ENCODE measurements at regions not wholly inside any gene's neighbourhood (a gene's known extent, or its start where the extent isn't known, plus 50 kb on each side); places are given as distances from the start of the nearest gene placed in this dataset.
A peak's percentile ranks its signal among the peaks of the same experiment; 100 is the strongest.

- no peak for DNase-seq (ENCODE audit: low read depth, low spot score)
Observed at GRCh38 chr1:172952516-172952915, 98.2 kb downstream of the TNFSF18 start.

- DNase-seq (ENCODE audit: low read depth, low spot score) = no peak
Observed at GRCh38 chr1:172954476-172955150, 96.1 kb downstream of the TNFSF18 start.

DNA sequence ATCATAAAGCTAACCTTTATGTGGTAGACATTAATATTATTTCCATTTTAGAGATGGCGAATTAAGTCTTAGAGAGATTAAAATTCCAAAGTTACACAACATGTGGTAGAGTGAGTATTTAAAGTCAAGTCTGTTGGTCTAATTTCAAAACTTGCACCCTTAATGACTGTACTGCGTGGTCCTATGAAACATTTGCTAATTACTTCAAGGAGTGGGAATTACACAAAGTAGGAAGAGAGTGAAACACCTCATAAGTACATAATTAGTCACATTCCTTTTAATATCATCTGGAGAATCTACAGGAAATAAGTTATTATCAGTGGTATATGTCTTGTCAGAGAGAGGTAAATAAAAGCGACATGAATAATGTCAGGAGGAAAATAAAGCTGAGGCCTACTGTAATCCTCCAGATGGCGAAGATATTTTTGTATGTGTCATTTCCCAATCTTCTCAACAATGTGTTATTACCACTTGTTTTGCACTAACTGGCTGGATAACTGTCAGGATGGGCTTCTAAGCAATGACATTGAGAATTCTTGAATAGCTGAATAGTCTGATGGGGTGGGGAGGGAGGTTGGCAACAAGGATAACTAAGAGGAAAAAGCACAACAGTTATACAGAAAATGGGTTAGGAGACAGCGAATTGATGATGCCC is 95.5 kb downstream of the TNFSF18 start:
- no peak for DNase-seq (ENCODE audit: low read depth, low spot score)

- DNase-seq (ENCODE audit: low read depth, low spot score) = no peak
Observed at GRCh38 chr1:172956871-172957270, 93.9 kb downstream of the TNFSF18 start.

- DNase-seq (ENCODE audit: low read depth, low spot score) = no peak
Observed at GRCh38 chr1:172957491-172957890, 93.2 kb downstream of the TNFSF18 start.

DNA sequence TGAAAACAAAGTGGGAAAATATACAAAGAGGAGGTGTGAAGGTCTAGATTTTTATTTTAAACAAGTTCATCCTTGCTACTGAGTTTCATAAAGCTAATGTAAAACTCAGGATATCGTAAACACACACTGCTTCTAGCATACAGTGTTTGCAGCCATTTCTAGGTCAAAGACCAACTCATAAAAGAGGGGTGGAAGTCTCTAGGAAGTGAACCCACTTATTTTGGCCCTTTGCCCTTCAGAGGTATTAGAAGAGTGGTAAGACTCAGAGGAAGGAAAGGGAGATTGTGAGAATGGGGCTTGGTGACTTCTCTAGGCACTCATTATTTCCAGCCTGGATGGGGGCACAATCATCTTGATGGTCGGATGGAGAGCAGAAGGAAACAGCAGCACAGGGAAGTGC is 91.2 kb downstream of the TNFSF18 start:
- no peak for DNase-seq (ENCODE audit: low read depth, low spot score)

DNA sequence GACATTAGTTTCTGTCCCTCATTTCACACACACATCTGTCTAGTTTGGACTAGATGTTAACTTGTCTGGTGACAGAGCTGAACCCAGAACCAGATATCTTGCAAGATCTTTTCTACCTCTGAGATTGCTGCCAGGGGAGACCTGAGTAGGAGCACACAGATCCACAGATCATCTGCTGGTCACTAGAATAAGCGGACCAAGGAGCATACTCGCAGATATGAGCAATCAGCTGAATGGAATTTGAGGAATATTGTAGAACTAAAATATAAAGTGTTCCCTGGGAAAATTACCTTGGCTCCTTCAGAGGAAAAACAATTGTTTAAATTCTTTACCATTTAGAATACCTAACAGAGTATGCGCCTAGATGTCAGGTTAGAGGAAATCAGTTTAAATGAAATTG is 90.7 kb downstream of the TNFSF18 start:
- DNase-seq (ENCODE audit: low read depth, low spot score) = no peak

- DNase-seq (ENCODE audit: low read depth, low spot score) = no peak
Observed at GRCh38 chr1:172960454-172961208, 90.1 kb downstream of the TNFSF18 start.

- DNase-seq (ENCODE audit: low read depth, low spot score) = no peak
Observed at GRCh38 chr1:172964864-172965263, 85.9 kb downstream of the TNFSF18 start.

DNA sequence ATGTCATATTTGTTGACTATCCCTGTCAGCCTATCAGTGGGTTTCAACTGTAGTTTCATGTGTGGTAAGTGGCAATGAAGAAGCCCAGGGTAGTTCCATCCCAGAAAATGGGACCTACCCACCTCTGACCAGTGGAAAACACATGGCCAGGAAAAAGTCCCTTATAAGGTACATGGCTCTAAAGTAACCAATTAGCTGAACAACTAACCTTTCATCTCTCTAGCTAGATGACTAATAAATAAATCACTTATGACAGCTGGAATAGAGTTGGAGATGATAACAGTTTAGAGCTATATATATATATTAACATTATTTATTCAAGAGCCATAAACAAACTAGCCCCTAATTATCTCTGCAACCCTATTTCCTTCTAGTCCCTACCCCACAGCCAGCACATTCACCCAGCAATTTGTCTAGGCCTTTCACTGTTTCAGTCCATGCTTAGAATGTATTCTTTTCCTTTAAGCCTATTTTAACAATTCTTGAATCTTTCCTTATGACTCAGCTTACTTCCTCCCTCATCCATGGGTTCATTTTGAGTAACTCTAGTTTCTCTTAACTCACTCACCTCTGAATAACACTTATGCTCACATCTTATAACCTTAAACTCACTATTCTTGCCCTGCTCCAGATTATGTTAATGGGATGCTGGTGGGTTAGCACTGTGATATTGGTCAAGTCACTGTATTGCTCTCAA is 83.7 kb downstream of the TNFSF18 start:
- no peak for DNase-seq (ENCODE audit: low read depth, low spot score)

DNA sequence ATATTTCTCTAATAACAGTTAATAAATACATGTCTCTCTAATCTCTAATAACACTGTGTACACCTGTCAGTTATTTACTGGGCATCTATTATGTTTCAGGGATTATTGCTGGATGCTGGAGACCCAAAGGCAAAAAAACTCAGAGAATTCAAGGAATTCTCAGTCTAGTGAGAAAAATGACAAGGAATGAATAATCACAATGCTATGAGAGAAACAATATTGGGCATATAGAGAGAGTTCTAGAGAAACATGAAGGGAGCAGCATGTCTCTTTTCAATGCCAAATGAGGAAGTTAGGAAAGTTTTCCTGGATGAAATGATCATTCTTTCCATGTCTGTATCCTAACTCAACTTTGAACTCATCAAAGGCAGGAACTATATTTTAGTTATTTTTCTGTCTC is 82.8 kb downstream of the TNFSF18 start:
- no peak for DNase-seq (ENCODE audit: low read depth, low spot score)

GRCh38 chr1:172969611-172970010 is 81.1 kb downstream of the TNFSF18 start:
- no peak for DNase-seq (ENCODE audit: low read depth, low spot score)

GRCh38 chr1:172970186-172970585 is 80.6 kb downstream of the TNFSF18 start:
- DNase-seq (ENCODE audit: low read depth, low spot score) = no peak

DNA sequence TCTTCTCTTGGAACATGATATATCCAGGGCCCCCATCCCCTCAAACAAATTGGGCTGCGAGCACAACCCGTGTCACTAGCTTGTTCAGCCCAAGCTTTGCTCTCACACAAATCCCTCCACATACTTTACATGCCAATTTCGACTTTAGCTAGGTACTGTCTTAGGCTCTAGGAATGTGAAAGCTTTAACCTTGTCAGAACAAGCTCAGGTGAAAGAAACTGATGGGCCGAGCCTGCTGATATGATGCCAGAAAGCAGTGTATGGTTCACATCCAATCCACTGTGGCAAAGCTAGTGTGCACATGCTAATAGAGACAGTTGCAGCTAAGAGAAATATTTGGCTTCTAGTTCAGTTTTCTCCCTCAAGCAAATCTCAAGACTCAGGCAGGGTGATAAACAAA is 79.5 kb downstream of the TNFSF18 start:
- DNase-seq (ENCODE audit: low read depth, low spot score) = no peak

DNA sequence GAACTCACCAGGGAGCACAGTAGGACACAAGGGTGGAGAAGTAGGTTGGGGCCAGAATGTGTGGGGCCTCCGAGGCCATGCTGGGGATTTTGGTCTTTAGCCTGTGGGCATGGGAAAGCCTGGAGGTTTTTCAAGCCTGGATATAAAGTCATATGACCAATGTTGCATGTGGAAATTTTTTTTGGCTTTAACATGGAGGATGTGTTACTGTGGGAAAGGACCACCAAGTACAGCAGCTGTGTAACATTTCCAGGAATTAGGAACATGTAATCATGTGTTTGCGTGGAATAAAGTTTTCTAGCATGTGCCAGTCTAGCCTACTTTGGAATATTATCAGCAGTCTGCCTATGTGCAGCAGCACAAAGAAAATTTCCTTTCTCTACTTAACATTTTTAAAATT is 78.5 kb downstream of the TNFSF18 start:
- no peak for DNase-seq (ENCODE audit: low read depth, low spot score)

- DNase-seq (ENCODE audit: low read depth, low spot score) = no peak
Observed at GRCh38 chr1:172973424-172973823, 77.3 kb downstream of the TNFSF18 start.

- DNase-seq (ENCODE audit: low read depth, low spot score) = peak; percentile 68
Observed at GRCh38 chr1:172976222-172977041, 74.3 kb downstream of the TNFSF18 start.

GRCh38 chr1:172977296-172978017 is 73.3 kb downstream of the TNFSF18 start:
- DNase-seq (ENCODE audit: low read depth, low spot score) = no peak

DNA sequence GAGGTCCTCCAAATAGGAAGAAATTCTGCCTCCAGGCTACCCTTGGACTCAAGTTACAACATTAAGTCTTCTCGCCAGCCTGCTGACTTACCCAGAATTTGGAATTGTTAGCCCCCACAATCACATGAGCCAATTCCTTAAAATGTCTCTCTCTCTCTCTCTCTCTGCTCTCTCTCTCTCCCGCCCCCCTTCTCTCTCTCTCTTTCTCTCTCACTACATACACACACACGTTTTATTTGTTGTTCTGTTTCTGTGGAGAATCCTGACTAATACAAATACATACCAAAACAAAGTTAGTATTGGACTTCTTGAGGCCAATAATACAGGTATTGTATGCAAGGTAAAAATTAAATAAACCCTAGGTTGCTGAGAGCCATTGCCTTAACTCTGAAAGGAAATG is 72.1 kb downstream of the TNFSF18 start:
- DNase-seq (ENCODE audit: low read depth, low spot score) = no peak

- no peak for DNase-seq (ENCODE audit: low read depth, low spot score)
Observed at GRCh38 chr1:172979828-172980227, 70.9 kb downstream of the TNFSF18 start.

DNA sequence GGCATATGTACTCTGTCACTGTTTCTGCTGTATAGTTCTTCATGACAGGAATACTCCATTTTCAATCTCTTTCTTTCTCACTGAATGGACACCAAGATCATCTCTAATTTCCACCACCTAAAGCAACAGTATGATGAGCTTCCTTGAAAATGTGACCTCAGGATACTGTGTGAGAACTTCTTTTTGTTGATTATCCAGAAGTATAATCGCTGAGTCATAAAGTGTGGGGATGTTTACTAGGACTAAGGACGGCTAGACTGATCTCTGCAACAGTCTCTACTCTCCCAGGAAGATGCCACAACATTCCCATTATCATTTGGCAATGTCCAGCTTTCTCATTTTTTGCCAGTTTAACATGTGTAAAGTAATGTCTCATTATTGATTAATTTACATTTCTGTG is 70.3 kb downstream of the TNFSF18 start:
- peak; percentile 39 for DNase-seq (ENCODE audit: low read depth, low spot score)
